ENCODE measurements at regions not wholly inside any gene's neighbourhood (a gene's known extent, or its start where the extent isn't known, plus 50 kb on each side); places are given as distances from the start of the nearest gene placed in this dataset.
"Not testable (repeated sequence)": the region's sequence is repeated elsewhere in the genome, so short reads cannot be mapped to it uniquely, and the experiment has no call there.

DNA sequence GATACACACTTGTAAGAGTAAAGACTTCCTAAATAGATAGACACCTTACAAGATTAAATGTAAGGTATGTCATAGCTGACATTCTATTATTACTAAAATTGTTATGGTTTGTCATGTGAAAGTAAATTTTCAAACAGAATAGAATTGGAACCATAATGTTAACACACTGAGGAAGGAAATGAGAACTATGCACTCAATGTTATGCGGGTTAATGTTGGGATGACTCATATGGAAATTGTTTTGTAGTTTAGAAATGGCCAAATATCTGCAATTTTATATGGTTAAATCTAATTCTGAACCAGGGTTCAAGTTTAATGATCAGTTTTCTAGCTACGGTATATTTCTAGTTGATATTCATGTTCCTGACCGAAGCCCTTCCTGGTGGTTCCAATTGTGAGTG lies 214.2 kb upstream of the ADO start:
- DNase-seq, result no peak

- DNase-seq, result no peak
Measured at GRCh38 chr10:62594093-62594520, 210.4 kb upstream of the ADO start.

GRCh38 chr10:62597226-62597625 lies 207.3 kb upstream of the ADO start:
- DNase-seq, result no peak

- DNase-seq, result no peak
Measured at GRCh38 chr10:62599161-62599560, 205.4 kb upstream of the ADO start.

- DNase-seq, result not testable (repeated sequence)
Measured at GRCh38 chr10:62606551-62606950, 198.0 kb upstream of the ADO start.

GRCh38 chr10:62608189-62608875 lies 196.2 kb upstream of the ADO start:
- DNase-seq, result not testable (repeated sequence)

- DNase-seq, result no peak
Measured at GRCh38 chr10:62610649-62611229, 193.8 kb upstream of the ADO start.

DNA sequence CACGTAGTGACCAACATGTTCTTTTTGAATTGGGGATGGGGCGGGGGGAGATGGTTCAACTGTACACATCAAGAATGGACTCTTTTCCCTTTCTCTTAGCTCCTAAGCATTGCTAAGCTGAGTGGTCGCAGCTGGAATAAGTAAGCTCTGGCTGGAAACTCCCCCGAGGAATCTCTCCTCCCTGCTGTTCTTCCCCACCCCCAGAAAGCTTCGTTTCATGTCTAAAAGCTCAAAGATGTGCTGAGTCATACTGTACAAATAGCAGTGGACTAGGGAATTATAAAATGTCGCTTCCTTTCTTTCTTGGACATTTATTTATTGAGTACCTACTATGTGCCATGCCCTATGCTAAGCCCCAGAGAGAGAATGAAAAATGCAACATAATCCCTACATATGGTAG lies 191.1 kb upstream of the ADO start:
- no peak for DNase-seq

GRCh38 chr10:62613859-62614258 lies 190.7 kb upstream of the ADO start:
- no peak for DNase-seq

DNA sequence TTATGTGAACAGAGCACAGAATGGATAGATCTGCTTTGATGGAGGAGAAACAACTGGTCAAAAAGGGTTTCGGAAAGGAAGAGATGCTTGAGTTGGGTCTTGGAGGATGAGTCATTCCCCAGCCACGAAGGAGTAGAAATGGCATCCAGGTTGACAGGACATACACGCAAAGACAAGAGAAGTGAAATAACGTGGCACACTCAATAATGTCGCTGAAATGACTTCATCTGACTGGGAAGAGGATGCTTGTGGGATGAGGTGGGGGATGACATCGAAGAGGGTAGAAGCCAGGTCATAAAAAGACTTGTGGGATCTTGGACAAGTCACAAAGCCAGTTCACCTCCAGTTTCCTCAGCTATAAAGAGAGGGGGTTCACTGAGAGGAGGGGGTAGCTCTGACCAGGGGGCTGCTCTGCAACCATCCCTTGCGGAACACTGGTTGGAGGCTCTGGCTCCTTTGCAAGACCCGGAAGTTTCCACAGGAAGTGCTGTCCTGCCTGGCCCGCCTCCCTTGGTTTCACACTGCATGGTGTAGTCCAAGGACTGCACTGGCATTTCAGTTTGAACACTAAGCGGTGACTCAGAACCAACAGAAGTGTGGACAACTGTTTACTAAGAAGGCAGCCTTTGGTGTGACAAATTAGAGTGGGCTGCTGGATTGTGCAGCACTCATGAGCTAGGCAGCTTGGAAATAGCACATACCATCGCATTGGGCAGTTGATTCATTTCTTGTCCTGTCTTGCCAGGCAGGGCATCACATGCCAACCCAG lies 189.9 kb upstream of the ADO start:
- DNase-seq, result no peak

GRCh38 chr10:62616885-62617590 lies 187.5 kb upstream of the ADO start:
- no peak for DNase-seq

GRCh38 chr10:62617652-62618051 lies 186.9 kb upstream of the ADO start:
- DNase-seq, result no peak

DNA sequence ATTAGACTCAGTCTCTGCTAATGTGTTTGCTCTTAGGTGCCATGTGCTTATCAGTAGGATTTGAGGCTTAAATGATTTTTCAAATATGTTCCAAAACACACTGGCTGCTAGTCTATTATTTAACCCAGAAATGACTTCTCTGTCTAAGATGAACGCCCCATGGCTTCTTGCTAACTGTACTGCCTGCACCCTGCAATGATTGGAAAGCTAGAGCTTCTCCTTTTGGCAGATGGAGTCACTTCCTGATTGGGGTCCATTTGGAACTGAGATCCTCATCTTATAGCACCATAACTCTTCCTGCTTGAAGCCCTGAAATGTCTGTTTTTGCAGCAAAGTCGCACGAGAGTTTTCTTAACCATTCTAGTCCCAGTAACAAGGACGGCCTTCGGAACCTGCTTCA lies 186.5 kb upstream of the ADO start:
- no peak for DNase-seq

- DNase-seq, result no peak
Measured at GRCh38 chr10:62618576-62619412, 185.7 kb upstream of the ADO start.

DNA sequence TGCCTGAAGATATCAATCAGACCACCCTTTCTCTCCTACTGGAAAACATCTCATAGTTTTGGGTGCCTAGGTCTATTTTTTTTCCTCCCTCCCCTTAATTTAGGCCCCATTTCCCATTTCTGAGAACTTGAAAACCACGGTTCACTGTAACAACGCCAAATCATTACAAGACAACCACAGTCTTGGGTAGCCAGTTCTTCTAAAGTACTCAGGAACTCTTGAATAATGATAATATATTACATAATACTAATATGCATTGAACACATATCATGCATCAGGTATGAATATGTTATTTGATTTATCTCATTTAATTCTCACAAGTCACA lies 185.1 kb upstream of the ADO start:
- no peak for DNase-seq

- no peak for DNase-seq
Measured at GRCh38 chr10:62620491-62620890, 184.0 kb upstream of the ADO start.

DNA sequence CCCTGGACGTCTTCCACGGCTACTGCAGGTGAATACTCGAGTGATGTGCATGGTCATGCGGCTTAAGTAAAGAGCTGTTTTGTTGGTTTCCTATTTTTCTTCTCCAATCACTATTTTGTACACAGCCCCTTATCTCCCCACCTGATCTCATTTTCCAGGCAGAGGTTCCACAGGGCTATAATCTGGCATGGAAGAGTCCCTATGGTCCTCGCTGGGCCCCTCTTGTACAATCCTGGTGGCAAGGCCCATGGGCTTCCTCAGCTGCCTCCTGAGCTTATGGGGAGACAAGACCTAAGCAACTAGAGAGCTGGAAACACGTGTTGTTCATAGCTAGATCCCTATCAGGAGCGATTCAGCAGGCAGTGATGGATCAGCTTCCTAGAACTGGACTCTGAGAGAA lies 181.3 kb upstream of the ADO start:
- DNase-seq, result no peak

GRCh38 chr10:62625484-62625883 lies 179.0 kb upstream of the ADO start:
- no peak for DNase-seq

GRCh38 chr10:62626079-62626478 lies 178.4 kb upstream of the ADO start:
- no peak for DNase-seq

DNA sequence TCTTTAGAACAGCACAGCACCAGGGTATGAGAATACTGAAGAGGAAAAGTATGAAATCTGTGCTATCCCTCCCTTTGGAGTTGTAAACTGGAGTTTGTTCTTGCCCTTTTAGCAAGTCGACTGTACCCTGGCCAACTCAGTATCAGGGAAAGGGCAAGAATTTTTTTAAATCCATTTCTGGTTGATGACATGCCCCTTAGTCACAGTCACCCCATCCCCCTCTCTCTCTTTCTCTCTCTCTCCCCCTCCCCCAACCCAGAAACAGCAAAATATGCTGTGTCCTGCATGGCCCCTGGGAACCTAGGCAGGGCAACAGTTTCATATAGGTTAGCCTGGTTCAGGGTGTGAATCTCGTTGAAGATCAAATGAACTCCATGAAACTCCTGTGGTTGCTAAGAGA lies 177.7 kb upstream of the ADO start:
- DNase-seq, result no peak

DNA sequence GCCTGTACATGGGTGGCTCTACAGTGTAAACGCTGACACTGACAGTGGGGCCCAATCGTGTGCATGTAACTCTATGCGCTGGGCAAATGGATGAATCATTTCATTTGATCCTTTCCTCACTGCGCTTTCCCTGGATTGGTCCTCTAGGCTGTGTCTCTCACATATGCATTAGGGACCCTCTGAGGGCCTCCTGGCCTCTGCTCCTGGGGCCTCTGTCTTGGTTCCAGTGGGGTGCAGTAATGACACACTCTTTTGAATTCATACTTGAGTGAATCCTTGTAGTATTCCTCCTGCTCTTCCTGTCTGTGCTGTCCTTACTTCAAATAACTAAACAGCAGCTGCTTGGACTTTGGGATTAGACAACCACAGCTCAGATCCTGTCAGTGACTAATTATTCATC lies 176.5 kb upstream of the ADO start:
- DNase-seq, result no peak

DNA sequence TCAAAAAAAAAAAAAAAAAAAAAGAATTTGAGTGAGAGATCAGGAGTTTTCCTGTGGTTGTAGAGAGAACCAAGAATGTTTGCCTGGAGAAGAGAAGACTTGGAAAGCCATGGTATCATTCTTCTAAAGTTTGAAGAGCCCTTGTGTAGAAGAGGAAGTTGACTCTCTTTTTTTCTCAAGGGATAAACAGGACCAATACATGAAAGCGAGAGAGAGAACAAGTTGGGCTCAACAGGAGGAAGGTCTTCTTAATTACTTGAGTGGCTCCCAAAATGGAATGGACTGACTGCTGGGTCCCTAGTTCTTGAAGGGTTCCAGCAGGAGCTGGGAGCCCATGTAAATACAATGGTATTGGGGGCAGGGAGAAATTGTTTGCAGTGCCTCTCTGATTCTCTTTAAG lies 173.3 kb upstream of the ADO start:
- DNase-seq, result no peak
